DMS 273 treated with DMSO at 0.1 percent for 48 hours (cell line): ENCODE measurements at regions not wholly inside any gene's neighbourhood (a gene's known extent, or its start where the extent isn't known, plus 50 kb on each side); places are given as distances from the start of the nearest gene placed in this dataset.

ENCODE experiments used
- DNase-seq: peaks from one replicate; lab custom pipeline; 2025; lab: John Stamatoyannopoulos, UW

DNA sequence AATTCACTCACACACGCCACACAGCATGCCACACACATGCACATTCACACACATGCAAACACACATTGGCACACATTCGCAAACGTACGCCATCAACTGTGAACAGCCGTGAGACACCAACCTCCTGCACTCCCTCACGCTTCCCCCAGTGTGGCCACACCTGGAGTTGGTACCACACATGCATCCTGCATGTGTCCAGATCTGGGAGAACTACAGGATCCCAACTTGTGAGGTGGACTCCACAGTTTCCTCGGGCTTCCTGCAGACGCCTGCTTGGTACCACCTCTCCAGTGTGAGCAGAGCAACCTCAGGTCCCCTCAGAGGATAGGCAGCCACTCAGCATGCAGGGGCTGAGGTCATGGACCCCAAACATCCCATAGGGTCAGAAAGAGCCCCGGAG lies 239.0 kb downstream of the EIPR1 start:
- DNase-seq = no peak

DNA sequence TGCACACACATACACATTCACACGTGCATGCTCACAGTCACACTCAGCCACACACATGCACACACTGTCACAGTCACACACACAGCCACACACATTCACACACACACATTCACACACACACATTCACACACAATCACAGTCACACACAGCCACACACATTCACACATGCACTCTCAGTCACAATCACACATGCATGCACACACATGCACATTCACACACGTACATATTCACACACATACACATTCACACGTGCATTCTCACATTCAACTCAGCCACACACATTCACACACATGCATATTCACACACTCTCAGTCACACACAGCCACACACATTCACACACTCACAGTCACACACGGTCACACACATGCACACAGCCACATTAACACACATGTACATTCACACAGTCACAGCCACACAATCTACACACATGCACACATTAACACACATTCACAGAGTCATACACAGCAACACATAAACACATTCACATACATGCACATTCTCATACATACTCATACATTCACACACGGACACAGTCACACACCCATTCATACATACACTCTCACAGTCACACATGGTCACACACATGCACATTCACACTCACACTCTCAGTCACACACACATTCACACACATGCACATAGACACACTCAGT lies 239.8 kb downstream of the EIPR1 start:
- no peak for DNase-seq

DNA sequence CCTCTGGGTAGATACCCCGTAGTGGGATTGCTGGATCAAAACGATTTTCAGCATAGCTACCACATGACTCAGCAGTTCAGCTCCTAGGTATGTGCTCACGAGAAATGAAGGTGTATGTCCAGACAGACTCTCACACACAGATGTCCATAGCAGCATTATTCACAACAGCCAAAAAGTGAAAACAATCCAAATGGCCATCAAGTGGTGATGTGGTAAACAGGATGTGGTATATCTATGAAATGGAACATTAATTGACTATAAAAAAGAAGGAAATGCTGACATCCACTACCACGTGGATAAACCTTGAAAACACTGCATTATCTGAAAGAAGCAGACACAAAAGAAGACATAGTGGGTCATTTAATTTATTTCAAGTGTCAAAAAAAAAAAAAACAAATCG lies 241.9 kb downstream of the EIPR1 start:
- DNase-seq = no peak

- DNase-seq = no peak
Measured at GRCh38 chr2:3134026-3134571, 243.5 kb downstream of the EIPR1 start.

DNA sequence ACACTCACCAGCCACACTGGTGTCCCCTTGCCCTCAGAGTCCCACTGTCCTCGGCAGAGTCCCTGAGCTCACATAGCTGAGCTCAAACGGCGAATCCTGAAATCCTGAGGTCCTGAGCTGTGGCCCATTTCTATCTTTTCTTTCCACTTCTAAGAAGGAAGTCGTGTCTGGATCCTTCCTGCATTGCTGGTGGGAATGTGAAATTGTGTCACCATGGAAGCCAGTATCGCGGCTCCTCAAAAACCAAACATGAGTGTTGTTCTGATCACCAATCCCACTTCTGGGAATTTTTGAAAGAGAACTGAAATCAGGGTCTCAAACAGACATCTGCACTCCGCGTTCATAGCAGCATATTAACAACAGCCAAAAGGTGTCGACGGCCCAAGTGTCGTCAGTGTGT lies 244.7 kb downstream of the EIPR1 start:
- no peak for DNase-seq

DNA sequence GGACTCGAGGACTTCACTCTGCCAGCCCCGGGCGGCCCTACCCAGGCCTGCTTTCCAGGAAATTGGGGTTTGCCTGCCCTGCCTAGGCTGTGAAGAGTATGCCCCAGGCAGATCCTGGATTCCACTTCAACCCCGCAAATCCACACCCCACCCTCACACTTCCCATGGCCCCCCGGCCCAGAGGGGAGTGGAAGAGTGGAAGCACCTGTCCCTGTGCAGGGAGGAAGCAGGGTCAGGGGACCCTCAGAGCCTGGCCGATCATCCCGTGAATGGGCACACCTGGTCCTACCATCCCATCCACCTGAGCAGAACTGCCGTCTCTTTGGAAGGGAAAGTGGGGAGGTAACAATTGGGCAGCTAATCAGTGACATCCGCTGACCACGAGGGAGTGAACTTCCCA lies 245.2 kb downstream of the EIPR1 start:
- no peak for DNase-seq

GRCh38 chr2:3131636-3132326 lies 245.8 kb downstream of the EIPR1 start:
- no peak for DNase-seq

- no peak for DNase-seq
Measured at GRCh38 chr2:3130889-3131635, 246.6 kb downstream of the EIPR1 start.

DNA sequence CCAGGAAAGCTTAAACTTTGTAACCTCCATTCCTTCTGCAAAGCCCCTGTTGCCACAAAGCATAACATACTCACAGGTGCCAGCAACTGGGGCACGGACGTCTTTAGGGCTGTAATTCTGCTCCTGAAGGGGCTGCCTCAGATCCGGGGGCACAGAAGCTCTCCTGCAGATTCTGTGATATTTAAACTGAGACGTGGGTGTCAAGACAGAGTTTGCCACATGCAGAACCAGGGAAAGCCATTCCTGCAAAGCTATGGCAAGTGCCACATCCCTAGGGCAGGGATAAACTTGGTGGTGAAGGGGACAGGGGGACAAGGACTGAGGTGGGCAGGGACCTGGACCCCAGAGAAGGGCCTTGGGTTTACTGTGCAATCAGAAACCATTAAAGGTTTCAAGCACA lies 247.2 kb downstream of the EIPR1 start:
- DNase-seq = no peak

DNA sequence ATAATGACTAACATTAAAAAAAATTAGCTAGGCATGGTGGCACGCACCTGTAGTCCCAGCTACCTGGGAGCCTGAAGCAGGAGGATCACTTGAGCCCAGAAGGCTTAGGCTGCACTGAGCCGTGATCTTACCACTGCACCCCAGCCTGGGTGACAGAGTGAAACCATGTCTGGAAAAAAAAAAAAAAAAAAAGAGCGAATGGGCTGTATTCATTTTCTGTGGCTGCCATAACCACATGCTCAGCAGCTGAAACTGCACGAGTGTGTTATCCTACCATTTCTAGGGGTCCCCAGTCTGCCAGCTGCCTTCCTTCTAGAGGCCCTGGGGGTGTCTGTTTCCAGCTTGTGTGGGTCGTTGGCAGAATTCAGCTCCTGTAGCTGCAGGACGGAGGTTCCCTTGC lies 247.8 kb downstream of the EIPR1 start:
- DNase-seq = no peak

GRCh38 chr2:3128786-3129185 lies 248.8 kb downstream of the EIPR1 start:
- no peak for DNase-seq

DNA sequence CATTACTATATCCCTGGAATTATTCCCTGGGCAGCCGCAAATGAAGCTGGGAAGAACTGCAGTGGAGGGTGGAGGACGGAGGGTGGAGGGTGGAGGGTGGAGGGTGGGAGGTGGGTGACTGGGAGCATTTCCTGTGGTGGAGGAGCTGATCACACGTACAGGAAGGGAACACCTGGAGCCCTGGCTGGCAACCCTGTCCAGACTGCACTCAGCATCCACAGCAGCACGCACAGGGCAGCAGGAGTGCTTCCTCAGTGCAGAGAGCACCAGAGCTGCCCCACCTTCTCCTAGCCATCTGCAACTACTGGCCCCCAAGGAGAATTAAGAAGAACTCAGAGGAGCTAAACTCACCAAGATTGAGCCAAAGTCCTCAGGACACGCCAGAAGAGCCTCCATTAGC lies 249.9 kb downstream of the EIPR1 start:
- DNase-seq = no peak

DNA sequence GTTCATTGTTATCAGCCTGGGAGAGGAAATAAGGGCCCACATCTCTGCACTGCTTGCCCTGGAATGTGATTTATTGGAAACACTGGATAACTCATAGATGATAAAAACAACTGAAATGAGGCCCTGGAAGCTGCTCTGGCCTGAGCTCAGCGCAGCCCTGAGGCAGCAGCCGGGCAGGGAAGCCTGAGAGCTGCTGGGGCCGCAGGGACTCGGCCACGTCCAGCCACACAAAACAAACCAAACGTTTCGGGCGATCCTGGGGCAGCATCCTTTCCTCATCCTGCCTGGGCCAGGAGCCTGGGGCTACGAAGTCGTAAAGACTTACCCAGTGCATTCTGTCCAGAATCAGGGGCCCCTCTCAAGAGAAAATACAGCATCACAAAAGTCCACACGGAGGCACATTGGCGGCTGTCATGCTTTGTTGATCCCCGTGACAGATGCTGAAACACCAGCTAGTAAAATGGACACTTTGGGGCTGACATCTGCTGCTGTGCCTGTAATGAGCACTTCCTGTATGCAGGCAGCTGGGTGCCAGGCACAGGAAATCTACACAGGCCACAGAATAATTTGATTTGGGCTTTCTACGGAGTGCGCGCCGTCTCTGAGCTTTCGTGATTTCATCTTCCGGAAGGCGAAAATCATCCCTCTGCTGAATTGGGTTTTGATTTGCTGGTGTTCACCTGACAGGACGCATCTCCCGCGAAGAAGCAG lies 250.6 kb downstream of the EIPR1 start:
- no peak for DNase-seq

GRCh38 chr2:3126171-3126910 lies 251.3 kb downstream of the EIPR1 start:
- DNase-seq = no peak

GRCh38 chr2:3125761-3126130 lies 251.9 kb downstream of the EIPR1 start:
- no peak for DNase-seq

GRCh38 chr2:3125001-3125760 lies 252.4 kb downstream of the EIPR1 start:
- DNase-seq = no peak

DNA sequence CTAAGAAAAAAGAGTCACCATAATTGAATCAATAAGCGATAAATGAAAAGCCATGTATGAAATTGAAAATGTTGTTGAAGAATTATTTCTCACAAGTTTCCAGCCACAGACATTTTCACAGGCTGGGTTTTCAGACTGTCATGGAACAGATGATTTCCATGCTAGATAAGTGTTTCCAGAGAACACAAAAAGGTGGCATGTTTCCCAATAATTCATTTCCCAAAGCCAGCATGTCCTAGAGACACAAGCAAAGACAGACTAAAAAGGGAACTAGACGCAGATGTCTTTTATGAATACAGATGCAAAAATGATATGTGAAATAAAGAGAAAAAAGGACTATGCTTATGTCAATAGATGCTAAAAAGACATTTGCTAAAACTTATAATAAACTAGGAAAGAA lies 255.1 kb downstream of the EIPR1 start:
- no peak for DNase-seq

DNA sequence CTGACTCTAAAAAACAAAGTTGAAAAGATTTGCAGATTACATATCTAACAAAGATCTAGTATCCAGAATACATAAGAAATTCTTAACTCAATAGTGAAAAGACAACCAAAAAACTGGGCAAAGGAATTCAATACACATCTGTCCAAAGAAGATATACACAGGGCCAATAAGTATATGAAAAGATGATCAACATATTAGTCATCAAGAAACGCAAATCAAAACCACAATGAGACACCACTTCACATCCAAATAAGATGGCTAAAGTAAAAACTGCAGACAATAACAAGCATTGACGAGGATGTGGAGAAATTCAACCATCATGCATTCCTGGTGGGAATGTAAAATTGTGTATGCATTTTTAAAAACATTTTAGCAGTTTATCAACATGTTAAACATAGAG lies 256.0 kb downstream of the EIPR1 start:
- no peak for DNase-seq

GRCh38 chr2:3117650-3118216 lies 259.9 kb downstream of the EIPR1 start:
- no peak for DNase-seq

- no peak for DNase-seq
Measured at GRCh38 chr2:3116371-3116770, 261.2 kb downstream of the EIPR1 start.
